GM10248 (cell line): ENCODE measurements at regions not wholly inside any gene's neighbourhood (a gene's known extent, or its start where the extent isn't known, plus 50 kb on each side); places are given as distances from the start of the nearest gene placed in this dataset.

Experiments
- CTCF ChIA-PET: fragments of 300-600 bp; sonication (Branson Sonifier 250); formaldehyde crosslinking; extraction: SDS; loops from one replicate; lab custom pipeline; 2021; ENCODE audit warnings: antibody characterized with exemption; lab: Yijun Ruan, JAX
- POLR2A ChIA-PET: fragments of 350-650 bp; sonication (Branson Sonifier 250); formaldehyde crosslinking; extraction: SDS; loops from one replicate; lab custom pipeline; 2020; ENCODE audit warnings: antibody characterized with exemption; lab: Yijun Ruan, JAX
- DNase-seq: peaks from one replicate; pipeline ENCODE4 v3.0.0; 2012; ENCODE audit errors: extremely low spot score
- TF ChIP-seq, protein P1 (sequence below): IDR thresholded peaks from 2 replicates; pipeline ENCODE4 v1.5.1; 2012; ENCODE audit warnings: mild to moderate bottlenecking, low read depth; ENCODE audit errors: extremely low read depth, missing control alignments, control extremely low read depth

DNA sequence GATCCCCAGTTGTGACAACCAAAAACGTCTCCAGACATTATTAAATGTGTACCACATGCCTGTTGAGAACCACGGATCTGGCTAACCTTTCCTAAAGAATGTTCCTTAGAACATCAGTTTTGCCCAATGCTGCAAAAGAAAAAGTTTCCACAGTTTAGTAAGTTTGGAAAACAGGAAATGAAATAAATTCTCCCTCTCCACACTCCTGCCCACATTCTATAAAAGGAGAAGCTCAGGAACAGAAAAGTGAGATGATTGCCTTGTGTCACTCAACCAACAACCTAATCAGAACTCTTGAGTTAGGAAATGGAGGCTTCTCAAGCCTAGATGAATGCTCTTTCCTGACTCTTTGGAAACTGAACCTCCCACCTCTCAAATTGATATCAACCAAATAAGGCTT lies 56.1 kb upstream of the NFE2L2 start:
- CTCF ChIA-PET: interaction anchor here (1.0 to 2.0 kb wide), 3 partner anchors 13 to 56 kb away, joined by 3 to 6 read pairs (median 3); partner anchors contain the start of gene NFE2L2
- POLR2A ChIA-PET: no interaction called here
- no peak for DNase-seq
- TF ChIP-seq, protein P1, sequence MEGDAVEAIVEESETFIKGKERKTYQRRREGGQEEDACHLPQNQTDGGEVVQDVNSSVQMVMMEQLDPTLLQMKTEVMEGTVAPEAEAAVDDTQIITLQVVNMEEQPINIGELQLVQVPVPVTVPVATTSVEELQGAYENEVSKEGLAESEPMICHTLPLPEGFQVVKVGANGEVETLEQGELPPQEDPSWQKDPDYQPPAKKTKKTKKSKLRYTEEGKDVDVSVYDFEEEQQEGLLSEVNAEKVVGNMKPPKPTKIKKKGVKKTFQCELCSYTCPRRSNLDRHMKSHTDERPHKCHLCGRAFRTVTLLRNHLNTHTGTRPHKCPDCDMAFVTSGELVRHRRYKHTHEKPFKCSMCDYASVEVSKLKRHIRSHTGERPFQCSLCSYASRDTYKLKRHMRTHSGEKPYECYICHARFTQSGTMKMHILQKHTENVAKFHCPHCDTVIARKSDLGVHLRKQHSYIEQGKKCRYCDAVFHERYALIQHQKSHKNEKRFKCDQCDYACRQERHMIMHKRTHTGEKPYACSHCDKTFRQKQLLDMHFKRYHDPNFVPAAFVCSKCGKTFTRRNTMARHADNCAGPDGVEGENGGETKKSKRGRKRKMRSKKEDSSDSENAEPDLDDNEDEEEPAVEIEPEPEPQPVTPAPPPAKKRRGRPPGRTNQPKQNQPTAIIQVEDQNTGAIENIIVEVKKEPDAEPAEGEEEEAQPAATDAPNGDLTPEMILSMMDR: no peak

DNA sequence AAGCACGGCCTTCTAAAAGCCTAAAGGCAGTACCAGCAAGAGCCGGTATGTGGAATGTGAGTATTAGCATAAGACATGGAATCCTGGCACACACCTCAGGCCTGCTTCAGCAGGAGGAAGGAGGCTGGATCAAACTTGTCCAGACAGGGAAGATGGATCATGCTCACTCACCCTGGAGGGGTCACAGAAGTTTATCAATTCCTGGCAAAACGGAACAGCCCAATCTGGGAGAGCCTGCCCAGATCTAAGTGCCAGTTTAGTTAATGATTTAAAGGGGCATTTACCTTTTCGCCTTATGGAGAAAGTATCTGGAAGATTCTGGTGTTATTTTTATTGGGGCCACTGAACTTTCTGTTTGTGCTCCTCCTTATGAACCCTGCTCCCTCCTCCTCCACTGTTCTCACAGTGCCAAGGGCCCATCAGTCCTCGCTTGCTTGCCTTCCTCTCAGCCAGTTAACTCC lies 58.3 kb upstream of the NFE2L2 start:
- no peak for DNase-seq
- TF ChIP-seq, protein P1: no peak
- CTCF ChIA-PET: no interaction called here
- POLR2A ChIA-PET: no interaction called here

DNA sequence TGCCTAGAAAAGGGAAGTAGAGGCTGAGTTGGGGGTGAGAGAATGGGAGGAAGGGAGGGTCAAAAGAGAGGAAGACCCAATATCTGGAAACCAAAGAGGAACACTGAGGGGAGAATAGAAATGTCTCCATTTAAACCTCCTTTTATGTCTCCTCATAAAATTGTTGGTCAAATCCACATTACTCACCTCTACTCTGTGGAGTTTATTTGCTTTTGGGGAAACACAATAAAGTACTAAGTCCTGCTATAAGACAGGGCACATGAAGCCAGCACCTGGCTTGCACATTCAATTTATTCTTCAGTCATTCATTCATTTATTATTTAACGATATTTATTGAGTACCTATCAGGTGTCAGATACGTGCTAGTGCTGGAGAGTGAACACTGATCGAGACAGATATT lies 60.3 kb upstream of the NFE2L2 start:
- ChIA-PET CTCF (interaction anchor here (2.4 kb wide), 1 partner anchor 160 kb away, joined by 7 read pairs; no protein-coding TSS in a partner anchor), POLR2A (no interaction called here)
- DNase-seq: no peak
- TF ChIP-seq, protein P1: no peak

DNA sequence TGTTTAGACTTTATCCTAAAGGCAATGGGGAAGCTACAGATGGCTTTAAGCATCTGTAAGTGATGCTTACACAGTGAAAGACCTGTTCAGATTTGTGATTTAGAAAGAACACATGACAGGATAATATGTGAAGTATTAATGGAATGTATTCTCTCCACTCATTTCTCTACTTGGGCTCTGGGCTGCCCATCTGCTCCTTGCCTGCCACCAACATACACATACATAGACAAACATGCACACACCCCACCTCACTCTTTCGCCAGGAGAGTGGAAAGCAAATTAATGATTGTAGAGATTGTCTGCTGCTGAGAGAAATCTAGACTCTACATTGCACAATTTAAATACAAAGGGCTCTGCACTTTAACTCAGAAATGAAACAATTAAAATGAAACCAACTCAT lies 61.0 kb upstream of the NFE2L2 start:
- TF ChIP-seq, protein P1: no peak
- CTCF ChIA-PET: interaction anchor here (1.8 to 2.4 kb wide), 2 partner anchors 10 to 161 kb away, joined by 7 to 9 read pairs; no protein-coding TSS in a partner anchor
- POLR2A ChIA-PET: no interaction called here

DNA sequence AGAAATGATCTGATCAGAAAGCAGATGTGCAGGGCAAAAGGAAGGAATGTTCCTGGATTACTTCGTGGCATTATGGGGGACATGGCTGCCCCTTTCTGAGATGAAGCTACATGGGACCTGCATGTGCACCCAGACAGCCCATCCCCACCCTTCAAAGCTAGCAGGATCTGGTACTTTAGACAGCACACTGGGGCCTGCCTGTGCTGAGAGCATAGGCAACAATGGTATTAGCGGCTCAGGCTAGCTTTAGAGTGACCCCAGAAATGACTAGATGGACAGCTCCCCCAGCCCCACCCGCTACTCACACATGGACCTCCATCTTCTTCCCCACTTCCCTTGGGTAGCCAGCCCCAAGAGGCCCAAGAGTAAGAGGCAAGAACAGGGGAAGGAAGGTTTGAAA lies 61.5 kb upstream of the NFE2L2 start:
- TF ChIP-seq, protein P1: no peak
- POLR2A ChIA-PET: no interaction called here
- CTCF ChIA-PET: interaction anchor here (1.8 to 2.4 kb wide), 2 partner anchors 9 to 161 kb away, joined by 7 to 9 read pairs; no protein-coding TSS in a partner anchor
- no peak for DNase-seq

More for the DNA sequence above, 61.0 kb upstream of the NFE2L2 start:
- no peak for DNase-seq

DNA sequence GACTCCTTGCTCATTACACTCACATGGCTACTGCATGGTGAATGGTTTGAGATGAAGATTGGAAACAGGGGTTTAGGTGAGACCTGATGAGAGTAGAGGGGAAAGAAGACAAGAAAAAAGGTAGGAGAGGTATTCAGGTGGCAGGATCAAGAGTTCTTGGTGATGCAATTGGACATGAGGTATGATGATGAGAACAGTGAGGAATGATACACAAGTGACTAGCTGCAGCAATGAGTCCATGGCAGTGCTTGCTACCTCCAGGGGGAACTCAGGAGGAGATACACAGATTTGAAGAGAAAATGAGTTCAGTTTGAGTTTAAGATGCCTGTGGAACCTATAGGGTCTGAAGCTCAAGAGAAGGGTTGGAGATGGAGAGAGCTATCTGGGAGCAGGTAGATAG lies 62.1 kb upstream of the NFE2L2 start:
- CTCF ChIA-PET: interaction anchor here (1.1 to 2.4 kb wide), 3 partner anchors 9 to 278 kb away, joined by 3 to 9 read pairs (median 7); no protein-coding TSS in a partner anchor
- POLR2A ChIA-PET: no interaction called here
- TF ChIP-seq, protein P1: no peak
- no peak for DNase-seq
